H9 (cell line): ENCODE measurements at regions not wholly inside any gene's neighbourhood (a gene's known extent, or its start where the extent isn't known, plus 50 kb on each side); places are given as distances from the start of the nearest gene placed in this dataset.

Experiments
- DNase-seq: peaks from one replicate; pipeline ENCODE4 v3.0.0-alpha.2; 2017
- H2AFZ ChIP-seq: one replicate; pipeline ENCODE4 v1.6.1; 2013; ENCODE audit warnings: mild to moderate bottlenecking, low read length, control low read depth, moderate library complexity
- H2AK5ac ChIP-seq: 2 replicates; pipeline ENCODE4 v1.6.1; 2013; ENCODE audit warnings: low read length, control low read depth, mixed read lengths; ENCODE audit not compliant: insufficient read length
- H2BK120ac ChIP-seq: one replicate; pipeline ENCODE4 v1.6.1; 2013; ENCODE audit warnings: low read depth, mild to moderate bottlenecking, low read length, control low read depth, inconsistent platforms; ENCODE audit not compliant: poor library complexity, severe bottlenecking
- H2BK12ac ChIP-seq: 2 replicates; pipeline ENCODE4 v1.6.1; 2013; ENCODE audit warnings: low read length, control low read depth, mixed read lengths, low read depth; ENCODE audit not compliant: insufficient read length
- H2BK15ac ChIP-seq: 2 replicates; pipeline ENCODE4 v1.6.1; 2013; ENCODE audit warnings: low read depth, low read length, control low read depth
- H2BK20ac ChIP-seq: one replicate; pipeline ENCODE4 v1.6.1; 2013; ENCODE audit warnings: low read depth, mild to moderate bottlenecking, low read length, control low read depth, inconsistent platforms; ENCODE audit not compliant: poor library complexity, severe bottlenecking
- H2BK5ac ChIP-seq: 2 replicates; pipeline ENCODE4 v1.6.1; 2013; ENCODE audit warnings: low read length, control low read depth, mixed read lengths; ENCODE audit not compliant: insufficient read length
- H3K14ac ChIP-seq: 2 replicates; pipeline ENCODE4 v1.6.1; 2013; ENCODE audit warnings: low read length, control low read depth; ENCODE audit not compliant: insufficient read depth
- H3K18ac ChIP-seq: 2 replicates; pipeline ENCODE4 v1.6.1; 2013; ENCODE audit warnings: low read depth, mild to moderate bottlenecking, mixed read lengths, low read length, control low read depth; ENCODE audit not compliant: insufficient read length
- H3K23ac ChIP-seq: 2 replicates; pipeline ENCODE4 v1.6.1; 2013; ENCODE audit warnings: low read length, control low read depth, mixed read lengths, low read depth; ENCODE audit not compliant: insufficient read length
- H3K23me2 ChIP-seq: 2 replicates; pipeline ENCODE4 v1.6.1; 2013; ENCODE audit warnings: low read depth, mild to moderate bottlenecking, mixed read lengths, low read length, control low read depth; ENCODE audit not compliant: insufficient read length, poor library complexity, severe bottlenecking
- H3K27ac ChIP-seq: 2 replicates; pipeline ENCODE4 v1.5.1; 2013; ENCODE audit warnings: low read length, control low read depth, mixed read lengths, low read depth; ENCODE audit not compliant: insufficient read length
- H3K27me3 ChIP-seq: 2 replicates; pipeline ENCODE4 v1.6.1; 2013; ENCODE audit warnings: low read length, control low read depth, inconsistent platforms; ENCODE audit not compliant: insufficient read depth
- H3K4ac ChIP-seq: 2 replicates; pipeline ENCODE4 v1.6.1; 2013; ENCODE audit warnings: low read depth, mild to moderate bottlenecking, control low read depth, inconsistent platforms, low read length, moderate library complexity
- H3K4me1 ChIP-seq: 2 replicates; pipeline ENCODE4 v1.6.1; 2013; ENCODE audit warnings: low read length, control low read depth, inconsistent platforms; ENCODE audit not compliant: insufficient read depth
- H3K4me2 ChIP-seq: 2 replicates; pipeline ENCODE4 v1.6.1; 2013; ENCODE audit warnings: low read length, control low read depth, mixed read lengths; ENCODE audit not compliant: insufficient read length, insufficient read depth
- H3K56ac ChIP-seq: 2 replicates; pipeline ENCODE4 v1.6.1; 2013; ENCODE audit warnings: low read depth, mild to moderate bottlenecking, mixed read lengths, low read length, control low read depth; ENCODE audit not compliant: insufficient read length
- H3K79me1 ChIP-seq: 2 replicates; pipeline ENCODE4 v1.6.1; 2013; ENCODE audit warnings: low read depth, mild to moderate bottlenecking, moderate library complexity, low read length, control low read depth, inconsistent platforms; ENCODE audit not compliant: insufficient read depth, poor library complexity, severe bottlenecking
- H3K79me2 ChIP-seq: 2 replicates; pipeline ENCODE4 v1.6.1; 2013; ENCODE audit warnings: low read length, control low read depth, inconsistent platforms; ENCODE audit not compliant: insufficient read depth
- H3K9ac ChIP-seq: 2 replicates; pipeline ENCODE4 v1.6.1; 2013; ENCODE audit warnings: low read length, control low read depth, mixed read lengths; ENCODE audit not compliant: insufficient read length; ENCODE audit errors: extremely low read depth
- H3K9me3 ChIP-seq: one replicate; pipeline ENCODE4 v1.6.1; 2013; ENCODE audit warnings: low read depth, low read length, inconsistent platforms; ENCODE audit not compliant: control insufficient read depth
- H3T11ph ChIP-seq: one replicate; pipeline ENCODE4 v1.6.1; 2013; ENCODE audit warnings: mild to moderate bottlenecking, low read length, control low read depth, inconsistent platforms
- H4K20me1 ChIP-seq: one replicate; pipeline ENCODE4 v1.6.1; 2013; ENCODE audit not compliant: control insufficient read depth, insufficient read length, insufficient read depth
- H4K5ac ChIP-seq: 2 replicates; pipeline ENCODE4 v1.6.1; 2013; ENCODE audit warnings: low read depth, mild to moderate bottlenecking, mixed read lengths, low read length, control low read depth; ENCODE audit not compliant: insufficient read length
- H4K8ac ChIP-seq: replicated peaks from 2 replicates; pipeline ENCODE4 v1.6.1; 2013; ENCODE audit warnings: low read length, control low read depth, mixed read lengths, low read depth; ENCODE audit not compliant: insufficient read length
- H4K91ac ChIP-seq: 2 replicates; pipeline ENCODE4 v1.6.1; 2013; ENCODE audit warnings: low read depth, mild to moderate bottlenecking, moderate library complexity, mixed read lengths, low read length, control low read depth; ENCODE audit not compliant: insufficient read length
- H3K27ac Mint-ChIP-seq, 3 experiments: 2 replicates in 2 of 3; 3 replicates in 1 of 3; pipeline ENCODE4 v1.8.0; 2020 to 2021; ENCODE audit warnings: mixed read lengths in 3 of 3, mild to moderate bottlenecking in 1 of 3, moderate library complexity in 1 of 3
- H3K27me3 Mint-ChIP-seq: 2 replicates; pipeline ENCODE4 v1.8.0; 2021; ENCODE audit warnings: low read depth, mild to moderate bottlenecking, moderate library complexity, mixed read lengths
- H3K36me3 Mint-ChIP-seq, 3 experiments: 2 replicates in 2 of 3; 3 replicates in 1 of 3; pipeline ENCODE4 v1.8.0; 2020 to 2021; ENCODE audit warnings: low read depth in 3 of 3, mixed read lengths in 3 of 3; ENCODE audit not compliant: insufficient read depth in 1 of 3
- H3K4me1 Mint-ChIP-seq, 2 experiments: 2 replicates each; pipeline ENCODE4 v1.8.0; 2020; ENCODE audit warnings: mixed read lengths in 2 of 2
- H3K4me3 Mint-ChIP-seq, 2 experiments: 2 replicates in 1 of 2; 3 replicates in 1 of 2; pipeline ENCODE4 v1.8.0; 2020 to 2021; ENCODE audit warnings: mild to moderate bottlenecking in 2 of 2, mixed read lengths in 2 of 2, moderate library complexity in 1 of 2
- H3K9me3 Mint-ChIP-seq, 2 experiments: 2 replicates in 1 of 2; 3 replicates in 1 of 2; pipeline ENCODE4 v1.8.0; 2020; ENCODE audit warnings: mild to moderate bottlenecking in 2 of 2, mixed read lengths in 2 of 2, moderate library complexity in 1 of 2
- WGBS: extraction: QIAGEN DNeasy Blood & Tissue Kit; methylation state at CpG from one replicate; pipeline ENCODE4 v1.1.7; 2013; ENCODE audit warnings: missing lambda C conversion rate, low lambda C conversion rate, mixed read lengths; ENCODE audit not compliant: insufficient read length; ENCODE audit errors: extremely low coverage; 5-methylcytosine and 5-hydroxymethylcytosine counted together
- TF ChIP-seq, protein P1 (sequence below): fragments of 200-600 bp; sonication (generic); conservative IDR thresholded peaks from 3 replicates; pipeline ENCODE4 v1.8.0; 2021; ENCODE audit warnings: antibody characterized with exemption, mild to moderate bottlenecking

DNA sequence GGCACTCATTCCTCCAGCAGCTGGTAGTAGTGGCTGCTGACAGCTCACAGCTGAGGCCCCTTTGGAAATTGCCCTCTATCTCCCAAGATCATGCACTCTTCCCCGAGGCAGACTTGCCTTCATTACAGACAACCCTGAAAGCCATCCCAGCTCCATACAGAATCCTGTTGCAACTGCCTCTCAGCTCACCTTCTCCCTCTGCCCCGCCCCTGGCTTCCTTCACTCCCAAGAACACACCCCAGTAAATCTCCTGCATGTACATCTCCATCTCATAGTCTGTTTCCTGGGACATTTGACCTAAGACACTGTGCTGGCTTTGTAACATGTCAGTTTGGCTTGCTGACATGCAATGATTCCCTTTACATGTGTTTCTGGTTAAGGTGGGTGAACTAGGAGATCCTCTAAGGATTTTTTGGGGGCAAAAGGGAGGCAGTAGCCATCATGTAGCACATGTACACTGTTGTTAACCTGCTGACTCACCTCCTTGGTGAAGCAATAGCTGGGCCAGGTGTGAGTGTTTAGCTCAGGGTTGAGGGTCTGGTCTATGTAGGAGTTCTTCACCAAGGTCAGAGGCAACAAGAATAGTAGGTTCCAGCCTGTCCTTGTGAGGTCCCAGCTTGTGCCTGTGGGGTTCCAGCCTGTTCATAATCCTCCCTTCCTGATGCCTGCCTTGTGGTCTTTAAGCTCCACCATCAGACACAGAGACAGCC is 179.6 kb downstream of the CSNK2A3 start:
- H2BK12ac ChIP-seq: no peak overlapping the region
- no peak overlapping the region for H3K56ac ChIP-seq
- no peak overlapping the region for H3K4me2 ChIP-seq
- H2BK120ac ChIP-seq: no peak overlapping the region
- H3T11ph ChIP-seq: no peak overlapping the region
- no peak overlapping the region for H4K91ac ChIP-seq
- H3K14ac ChIP-seq: no peak overlapping the region
- no peak overlapping the region for H2AFZ ChIP-seq
- Mint-ChIP-seq H3K4me3 (no peak overlapping the region), H3K27me3 (peaks cover 5% of the 10 kb centered on the region), H3K4me1 (peaks cover 8% of the 10 kb centered on the region in 2 experiments; a peak in 3 of 4 replicates), H3K36me3 (0 out of 7 replicates have a peak, but pooled peaks cover 0 to 4% (median 0%) of the 10 kb centered on the region in 3 experiments), H3K27ac (no peak overlapping the region), H3K9me3 (peaks cover 0 to 2% of the 10 kb centered on the region in 2 experiments; a peak in 1 of 5 replicates)
- H3K23me2 ChIP-seq: no peaks in the 10 kb centered on the region
- no CpG with 5 or more reads among the region's 2 CpGs for WGBS
- no peak overlapping the region for H4K5ac ChIP-seq
- no peaks in the 10 kb centered on the region for H4K20me1 ChIP-seq
- no peak for DNase-seq
- no peak overlapping the region for H3K23ac ChIP-seq
- no peaks in the 10 kb centered on the region for H3K9me3 ChIP-seq
- H3K18ac ChIP-seq: no peak overlapping the region
- H2BK20ac ChIP-seq: no peak overlapping the region
- H2AK5ac ChIP-seq: no peak overlapping the region
- H3K27me3 ChIP-seq: no peaks in the 10 kb centered on the region
- no peak overlapping the region for H3K4ac ChIP-seq
- H3K79me2 ChIP-seq: no peaks in the 10 kb centered on the region
- TF ChIP-seq, protein P1, sequence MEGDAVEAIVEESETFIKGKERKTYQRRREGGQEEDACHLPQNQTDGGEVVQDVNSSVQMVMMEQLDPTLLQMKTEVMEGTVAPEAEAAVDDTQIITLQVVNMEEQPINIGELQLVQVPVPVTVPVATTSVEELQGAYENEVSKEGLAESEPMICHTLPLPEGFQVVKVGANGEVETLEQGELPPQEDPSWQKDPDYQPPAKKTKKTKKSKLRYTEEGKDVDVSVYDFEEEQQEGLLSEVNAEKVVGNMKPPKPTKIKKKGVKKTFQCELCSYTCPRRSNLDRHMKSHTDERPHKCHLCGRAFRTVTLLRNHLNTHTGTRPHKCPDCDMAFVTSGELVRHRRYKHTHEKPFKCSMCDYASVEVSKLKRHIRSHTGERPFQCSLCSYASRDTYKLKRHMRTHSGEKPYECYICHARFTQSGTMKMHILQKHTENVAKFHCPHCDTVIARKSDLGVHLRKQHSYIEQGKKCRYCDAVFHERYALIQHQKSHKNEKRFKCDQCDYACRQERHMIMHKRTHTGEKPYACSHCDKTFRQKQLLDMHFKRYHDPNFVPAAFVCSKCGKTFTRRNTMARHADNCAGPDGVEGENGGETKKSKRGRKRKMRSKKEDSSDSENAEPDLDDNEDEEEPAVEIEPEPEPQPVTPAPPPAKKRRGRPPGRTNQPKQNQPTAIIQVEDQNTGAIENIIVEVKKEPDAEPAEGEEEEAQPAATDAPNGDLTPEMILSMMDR: no peak
- no peaks in the 10 kb centered on the region for H3K4me1 ChIP-seq
- no peak overlapping the region for H2BK15ac ChIP-seq
- no peak overlapping the region for H2BK5ac ChIP-seq
- no peak overlapping the region for H4K8ac ChIP-seq
- no peak overlapping the region for H3K27ac ChIP-seq
- no peak overlapping the region for H3K9ac ChIP-seq
- no peaks in the 10 kb centered on the region for H3K79me1 ChIP-seq
